HEK293 (cell line): ENCODE measurements at regions not wholly inside any gene's neighbourhood (a gene's known extent, or its start where the extent isn't known, plus 50 kb on each side); places are given as distances from the start of the nearest gene placed in this dataset.

Source experiments
- CTCF ChIA-PET: fragments of 350-600 bp; formaldehyde crosslinking; extraction: SDS; loops from one replicate; lab custom pipeline; 2021; ENCODE audit warnings: antibody characterized with exemption; lab: Yijun Ruan, JAX
- POLR2A ChIA-PET: fragments of 300-600 bp; formaldehyde crosslinking; extraction: SDS; loops from one replicate; lab custom pipeline; 2020; ENCODE audit warnings: antibody characterized with exemption, inconsistent platforms; lab: Yijun Ruan, JAX
- H3K27ac ChIP-seq: fragments of 200-500 bp; sonication (Bioruptor generic); 2 replicates; pipeline ENCODE4 v1.5.1; 2014; ENCODE audit warnings: low read depth, low read length, control low read depth, inconsistent platforms; ENCODE audit errors: extremely low read depth
- H3K36me3 ChIP-seq, 2 experiments: fragments of 200-500 bp in 1 of 2; sonication (Bioruptor generic) in 1 of 2; 1 replicate in 1 of 2; 2 replicates in 1 of 2; pipeline ENCODE4 v1.5.1; 2014 to 2017; ENCODE audit warnings: inconsistent platforms in 2 of 2, low read length in 2 of 2; ENCODE audit not compliant: control insufficient read depth in 2 of 2, insufficient read depth in 1 of 2
- H3K4me1 ChIP-seq: fragments of 200-500 bp; sonication (Bioruptor generic); 2 replicates; pipeline ENCODE4 v1.5.1; 2014; ENCODE audit warnings: mild to moderate bottlenecking, low read length, inconsistent platforms; ENCODE audit not compliant: control insufficient read depth, insufficient read depth
- H3K4me3 ChIP-seq: 2 replicates; pipeline ENCODE4 v1.5.1; 2011; ENCODE audit warnings: low read depth, mild to moderate bottlenecking, control low read depth, low read length, moderate library complexity
- H3K9me3 ChIP-seq: fragments of 200-500 bp; sonication (Bioruptor generic); 2 replicates; pipeline ENCODE4 v1.5.1; 2014; ENCODE audit warnings: low read depth, low read length, inconsistent platforms; ENCODE audit not compliant: control insufficient read depth, insufficient read depth
- KLF10 ChIP-seq: fragments of 450-650 bp; IDR thresholded peaks from 2 replicates; pipeline ENCODE4 v1.5.1; 2018; ENCODE audit warnings: missing biosample characterization, mild to moderate bottlenecking, missing genetic modification characterization
- KLF8 ChIP-seq: fragments of 450-650 bp; formaldehyde crosslinking; IDR thresholded peaks from 2 replicates; pipeline ENCODE4 v1.5.1; 2016; ENCODE audit warnings: missing biosample characterization, missing genetic modification characterization
- PRDM1 ChIP-seq: fragments of 450-650 bp; formaldehyde crosslinking; IDR thresholded peaks from 2 replicates; pipeline ENCODE4; 2016; ENCODE audit warnings: missing biosample characterization, missing genetic modification characterization
- SETDB1 ChIP-seq: IDR thresholded peaks from one replicate; pipeline ENCODE4 v1.6.1; 2017; ENCODE audit warnings: mild to moderate bottlenecking, low read length, moderate library complexity, mixed read lengths; ENCODE audit not compliant: insufficient read length
- ZBTB26 ChIP-seq: fragments of 450-650 bp; formaldehyde crosslinking; optimal IDR thresholded peaks from 2 replicates; pipeline ENCODE3; 2016; ENCODE audit warnings: missing biosample characterization, mild to moderate bottlenecking, missing genetic modification characterization
- ZEB2 ChIP-seq: fragments of 450-650 bp; formaldehyde crosslinking; IDR thresholded peaks from 2 replicates; pipeline ENCODE4 v1.5.1; 2016; ENCODE audit warnings: missing biosample characterization, missing genetic modification characterization
- ZFP3 ChIP-seq: fragments of 450-650 bp; formaldehyde crosslinking; IDR thresholded peaks from 2 replicates; pipeline ENCODE4 v1.5.1; 2016; ENCODE audit warnings: low read depth, missing biosample characterization, missing genetic modification characterization
- ZIC2 ChIP-seq: fragments of 450-650 bp; formaldehyde crosslinking; IDR thresholded peaks from 2 replicates; pipeline ENCODE4 v1.5.1; 2016; ENCODE audit warnings: missing biosample characterization, missing genetic modification characterization
- ZNF155 ChIP-seq: fragments of 450-650 bp; formaldehyde crosslinking; IDR thresholded peaks from 2 replicates; pipeline ENCODE4 v1.5.1; 2016; ENCODE audit warnings: missing biosample characterization, missing genetic modification characterization
- ZNF18 ChIP-seq: fragments of 450-650 bp; formaldehyde crosslinking; IDR thresholded peaks from 2 replicates; pipeline ENCODE4 v1.5.1; 2016; ENCODE audit warnings: missing biosample characterization, missing genetic modification characterization
- ZNF214 ChIP-seq: fragments of 450-650 bp; formaldehyde crosslinking; IDR thresholded peaks from 2 replicates; pipeline ENCODE4 v1.5.1; 2017; ENCODE audit warnings: missing biosample characterization, mild to moderate bottlenecking, missing genetic modification characterization, borderline replicate concordance
- ZNF302 ChIP-seq: fragments of 450-650 bp; formaldehyde crosslinking; IDR thresholded peaks from 2 replicates; pipeline ENCODE4 v1.5.1; 2016; ENCODE audit warnings: missing biosample characterization, missing genetic modification characterization, low read depth
- ZNF350 ChIP-seq: fragments of 450-650 bp; formaldehyde crosslinking; IDR thresholded peaks from 2 replicates; pipeline ENCODE4 v1.5.0; 2017; ENCODE audit warnings: missing biosample characterization, mild to moderate bottlenecking, missing genetic modification characterization
- ZNF391 ChIP-seq: fragments of 450-650 bp; formaldehyde crosslinking; IDR thresholded peaks from 2 replicates; pipeline ENCODE4 v1.5.1; 2016; ENCODE audit warnings: low read depth, missing biosample characterization, missing genetic modification characterization, borderline replicate concordance
- ZNF423 ChIP-seq: fragments of 450-650 bp; formaldehyde crosslinking; IDR thresholded peaks from 2 replicates; pipeline ENCODE4 v1.5.1; 2016; ENCODE audit warnings: missing biosample characterization, missing genetic modification characterization
- ZNF518A ChIP-seq: fragments of 450-650 bp; formaldehyde crosslinking; conservative IDR thresholded peaks from 2 replicates; pipeline ENCODE4 v1.5.1; 2016; ENCODE audit warnings: low read depth, missing biosample characterization, missing genetic modification characterization
- ZNF521 ChIP-seq: fragments of 450-650 bp; formaldehyde crosslinking; IDR thresholded peaks from 2 replicates; pipeline ENCODE4 v1.5.1; 2017; ENCODE audit warnings: missing biosample characterization, mild to moderate bottlenecking, missing genetic modification characterization
- ZNF624 ChIP-seq: fragments of 450-650 bp; formaldehyde crosslinking; IDR thresholded peaks from 2 replicates; pipeline ENCODE4 v1.5.1; 2017; ENCODE audit warnings: missing biosample characterization, missing genetic modification characterization
- ZNF645 ChIP-seq: fragments of 450-650 bp; formaldehyde crosslinking; IDR thresholded peaks from 2 replicates; pipeline ENCODE4; 2016; ENCODE audit warnings: missing biosample characterization, missing genetic modification characterization
- ZSCAN23 ChIP-seq: fragments of 450-650 bp; formaldehyde crosslinking; IDR thresholded peaks from 2 replicates; pipeline ENCODE4 v1.5.1; 2016; ENCODE audit warnings: missing biosample characterization, missing genetic modification characterization
- TF ChIP-seq, protein P1 (sequence below): fragments of 450-650 bp; formaldehyde crosslinking; IDR thresholded peaks from 2 replicates; pipeline ENCODE4 v1.5.1; 2016; ENCODE audit warnings: missing biosample characterization, missing genetic modification characterization
- TF ChIP-seq, protein P2 (sequence below): fragments of 450-650 bp; formaldehyde crosslinking; IDR thresholded peaks from 2 replicates; pipeline ENCODE4 v1.5.1; 2016; ENCODE audit warnings: missing biosample characterization, missing genetic modification characterization

- TF ChIP-seq ZNF155 (tag by site-specific recombination) (no peak), ZNF302 (tag by site-specific recombination) (no peak), KLF8 (tag by site-specific recombination) (no peak), PRDM1 (no peak), ZNF18 (tag by site-specific recombination) (no peak), ZNF521 (tag by site-specific recombination) (no peak), ZFP3 (tag by site-specific recombination) (no peak), ZNF423 (no peak)
- TF ChIP-seq, protein P1, sequence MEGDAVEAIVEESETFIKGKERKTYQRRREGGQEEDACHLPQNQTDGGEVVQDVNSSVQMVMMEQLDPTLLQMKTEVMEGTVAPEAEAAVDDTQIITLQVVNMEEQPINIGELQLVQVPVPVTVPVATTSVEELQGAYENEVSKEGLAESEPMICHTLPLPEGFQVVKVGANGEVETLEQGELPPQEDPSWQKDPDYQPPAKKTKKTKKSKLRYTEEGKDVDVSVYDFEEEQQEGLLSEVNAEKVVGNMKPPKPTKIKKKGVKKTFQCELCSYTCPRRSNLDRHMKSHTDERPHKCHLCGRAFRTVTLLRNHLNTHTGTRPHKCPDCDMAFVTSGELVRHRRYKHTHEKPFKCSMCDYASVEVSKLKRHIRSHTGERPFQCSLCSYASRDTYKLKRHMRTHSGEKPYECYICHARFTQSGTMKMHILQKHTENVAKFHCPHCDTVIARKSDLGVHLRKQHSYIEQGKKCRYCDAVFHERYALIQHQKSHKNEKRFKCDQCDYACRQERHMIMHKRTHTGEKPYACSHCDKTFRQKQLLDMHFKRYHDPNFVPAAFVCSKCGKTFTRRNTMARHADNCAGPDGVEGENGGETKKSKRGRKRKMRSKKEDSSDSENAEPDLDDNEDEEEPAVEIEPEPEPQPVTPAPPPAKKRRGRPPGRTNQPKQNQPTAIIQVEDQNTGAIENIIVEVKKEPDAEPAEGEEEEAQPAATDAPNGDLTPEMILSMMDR (tag by site-specific recombination): no peak
- TF ChIP-seq, protein P2, sequence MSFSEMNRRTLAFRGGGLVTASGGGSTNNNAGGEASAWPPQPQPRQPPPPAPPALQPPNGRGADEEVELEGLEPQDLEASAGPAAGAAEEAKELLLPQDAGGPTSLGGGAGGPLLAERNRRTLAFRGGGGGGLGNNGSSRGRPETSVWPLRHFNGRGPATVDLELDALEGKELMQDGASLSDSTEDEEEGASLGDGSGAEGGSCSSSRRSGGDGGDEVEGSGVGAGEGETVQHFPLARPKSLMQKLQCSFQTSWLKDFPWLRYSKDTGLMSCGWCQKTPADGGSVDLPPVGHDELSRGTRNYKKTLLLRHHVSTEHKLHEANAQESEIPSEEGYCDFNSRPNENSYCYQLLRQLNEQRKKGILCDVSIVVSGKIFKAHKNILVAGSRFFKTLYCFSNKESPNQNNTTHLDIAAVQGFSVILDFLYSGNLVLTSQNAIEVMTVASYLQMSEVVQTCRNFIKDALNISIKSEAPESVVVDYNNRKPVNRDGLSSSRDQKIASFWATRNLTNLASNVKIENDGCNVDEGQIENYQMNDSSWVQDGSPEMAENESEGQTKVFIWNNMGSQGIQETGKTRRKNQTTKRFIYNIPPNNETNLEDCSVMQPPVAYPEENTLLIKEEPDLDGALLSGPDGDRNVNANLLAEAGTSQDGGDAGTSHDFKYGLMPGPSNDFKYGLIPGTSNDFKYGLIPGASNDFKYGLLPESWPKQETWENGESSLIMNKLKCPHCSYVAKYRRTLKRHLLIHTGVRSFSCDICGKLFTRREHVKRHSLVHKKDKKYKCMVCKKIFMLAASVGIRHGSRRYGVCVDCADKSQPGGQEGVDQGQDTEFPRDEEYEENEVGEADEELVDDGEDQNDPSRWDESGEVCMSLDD (tag by site-specific recombination): no peak
Observed at GRCh38 chr2:123777116-123777515, 248.0 kb upstream of the CNTNAP5 start (continued).

GRCh38 chr2:123783164-123783563 lies 241.9 kb upstream of the CNTNAP5 start:
- TF ChIP-seq ZBTB26 (tag by site-specific recombination) (no peak), ZNF645 (tag by site-specific recombination) (no peak), ZNF214 (no peak), ZSCAN23 (tag by site-specific recombination) (no peak), KLF10 (tag by site-specific recombination) (no peak), ZEB2 (no peak), ZNF350 (tag by site-specific recombination) (no peak), SETDB1 (no peak), ZIC2 (tag by site-specific recombination) (no peak), ZNF624 (tag by site-specific recombination) (no peak), ZNF391 (no peak), ZNF518A (tag by site-specific recombination) (no peak)
- no peaks in the 10 kb centered on the region for H3K36me3 ChIP-seq
- POLR2A ChIA-PET: no interaction called here
- no peak overlapping the region for H3K4me3 ChIP-seq
- no peaks in the 10 kb centered on the region for H3K9me3 ChIP-seq
- H3K4me1 ChIP-seq: no peaks in the 10 kb centered on the region
- no peak overlapping the region for H3K27ac ChIP-seq
- CTCF ChIA-PET: no interaction called here
